ENCODE measurements at regions not wholly inside any gene's neighbourhood (a gene's known extent, or its start where the extent isn't known, plus 50 kb on each side); places are given as distances from the start of the nearest gene placed in this dataset.

DNA sequence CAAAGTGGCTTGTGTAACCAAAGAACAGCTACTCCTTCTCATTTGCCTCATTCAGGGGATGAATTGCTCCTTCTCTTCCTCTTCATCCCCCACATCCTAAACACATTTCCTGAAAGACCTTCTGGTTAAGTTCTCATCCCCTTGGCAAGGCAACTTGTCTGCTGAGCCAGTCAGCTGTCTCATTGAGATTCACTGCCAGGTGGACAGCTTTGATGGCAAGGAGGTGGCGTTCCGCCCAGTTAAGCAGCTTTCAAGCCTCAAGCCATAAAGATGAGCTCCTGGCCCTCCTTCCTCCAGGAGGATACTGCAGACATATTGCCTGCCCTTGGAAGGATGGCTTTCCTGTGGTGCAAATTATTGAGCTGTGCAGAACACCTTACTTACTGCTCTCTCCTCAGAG is 448.6 kb upstream of the MPDZ start:
- TF ChIP-seq POLR2AphosphoS5 (IDR thresholded peaks at IDR 0.05), result no peak
- TF ChIP-seq, protein P1, sequence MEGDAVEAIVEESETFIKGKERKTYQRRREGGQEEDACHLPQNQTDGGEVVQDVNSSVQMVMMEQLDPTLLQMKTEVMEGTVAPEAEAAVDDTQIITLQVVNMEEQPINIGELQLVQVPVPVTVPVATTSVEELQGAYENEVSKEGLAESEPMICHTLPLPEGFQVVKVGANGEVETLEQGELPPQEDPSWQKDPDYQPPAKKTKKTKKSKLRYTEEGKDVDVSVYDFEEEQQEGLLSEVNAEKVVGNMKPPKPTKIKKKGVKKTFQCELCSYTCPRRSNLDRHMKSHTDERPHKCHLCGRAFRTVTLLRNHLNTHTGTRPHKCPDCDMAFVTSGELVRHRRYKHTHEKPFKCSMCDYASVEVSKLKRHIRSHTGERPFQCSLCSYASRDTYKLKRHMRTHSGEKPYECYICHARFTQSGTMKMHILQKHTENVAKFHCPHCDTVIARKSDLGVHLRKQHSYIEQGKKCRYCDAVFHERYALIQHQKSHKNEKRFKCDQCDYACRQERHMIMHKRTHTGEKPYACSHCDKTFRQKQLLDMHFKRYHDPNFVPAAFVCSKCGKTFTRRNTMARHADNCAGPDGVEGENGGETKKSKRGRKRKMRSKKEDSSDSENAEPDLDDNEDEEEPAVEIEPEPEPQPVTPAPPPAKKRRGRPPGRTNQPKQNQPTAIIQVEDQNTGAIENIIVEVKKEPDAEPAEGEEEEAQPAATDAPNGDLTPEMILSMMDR (IDR thresholded peaks at IDR 0.05), result no peak
- no peak for TF ChIP-seq EP300 (IDR thresholded peaks at IDR 0.05)

All from suprapubic skin (tissue), 4 donors.